ENCODE measurements at regions not wholly inside any gene's neighbourhood (a gene's known extent, or its start where the extent isn't known, plus 50 kb on each side); places are given as distances from the start of the nearest gene placed in this dataset.

GRCh38 chr22:45061332-45061731, 51.5 kb upstream of the PHF21B start:
- no peak for TF ChIP-seq CTCF (IDR thresholded peaks at IDR 0.05; ENCODE audit: low read depth, low read length, missing control alignments)
- H3K4me3 ChIP-seq (replicated peaks; ENCODE audit: low read depth, low read length) = no peak overlapping the region
- no peak for DNase-seq (ENCODE audit: extremely low read depth, low read depth)

DNA sequence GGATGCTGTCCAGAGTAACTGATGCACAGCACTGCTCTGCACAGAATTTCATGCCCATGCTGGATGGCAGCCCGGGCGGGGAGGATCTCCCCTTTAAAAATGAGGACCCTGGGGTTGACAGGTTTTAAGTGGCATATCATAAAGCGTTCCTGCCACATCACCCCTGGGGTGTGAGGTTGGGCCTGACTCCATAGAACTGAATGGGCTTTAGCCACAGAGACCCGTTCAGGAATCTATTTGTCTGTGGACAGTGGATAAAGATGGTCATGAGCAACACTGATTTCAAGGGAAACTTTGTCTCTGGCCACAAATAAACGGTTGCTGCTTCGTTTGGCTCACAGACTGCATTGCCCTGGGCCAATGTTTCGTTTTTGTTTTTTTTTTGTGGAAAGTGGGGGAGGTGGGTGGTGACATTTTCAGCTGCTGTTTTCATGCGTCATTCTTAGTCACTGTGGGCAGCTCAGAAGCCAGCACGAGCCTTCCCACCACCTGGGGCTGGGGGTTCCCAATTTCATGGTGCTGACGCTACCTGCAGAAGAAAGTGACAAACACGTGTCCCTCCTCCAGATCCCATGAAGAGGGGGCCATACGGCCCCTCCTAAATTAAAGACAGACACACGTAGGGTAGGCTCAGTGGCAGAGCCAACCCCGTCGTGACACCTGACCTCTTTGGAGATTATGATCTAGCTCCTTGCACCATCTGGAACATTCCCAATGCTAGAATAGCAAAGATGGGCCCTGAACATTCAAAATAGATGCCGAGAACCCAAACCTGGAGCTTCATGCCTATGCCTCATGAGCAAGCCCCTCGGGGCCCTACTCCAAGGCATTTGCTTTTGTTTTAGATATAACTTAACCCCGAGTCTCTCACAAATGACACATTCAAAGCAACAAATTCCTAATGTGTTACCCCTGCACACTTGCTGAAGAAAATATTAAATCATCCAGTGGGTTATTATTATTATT, 54.8 kb upstream of the PHF21B start:
- no peak for TF ChIP-seq CTCF (IDR thresholded peaks at IDR 0.05; ENCODE audit: low read depth, low read length, missing control alignments)
- H3K4me3 ChIP-seq (replicated peaks; ENCODE audit: low read depth, low read length) = no peak overlapping the region
- DNase-seq (ENCODE audit: extremely low read depth, low read depth) = peak; percentile 52

DNA sequence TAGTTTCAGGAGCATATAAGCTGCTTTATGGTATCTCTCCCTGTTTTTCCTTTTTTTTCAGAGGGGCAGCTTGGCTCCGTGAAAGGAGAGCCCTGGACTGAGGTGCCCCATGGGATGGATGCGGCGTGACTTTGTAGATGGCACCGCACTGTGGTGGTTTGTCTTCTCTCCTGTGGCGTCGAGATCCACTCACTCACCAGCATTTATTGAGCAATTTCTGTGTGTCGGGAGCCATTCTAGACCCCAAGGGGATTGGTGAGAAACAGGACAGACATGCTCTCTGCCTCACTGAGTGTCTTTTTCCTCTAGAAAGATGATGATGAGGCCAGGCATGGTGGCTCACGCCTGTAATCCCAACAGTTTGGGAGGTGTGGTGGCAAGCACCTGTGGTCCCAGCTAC, 55.9 kb upstream of the PHF21B start:
- TF ChIP-seq CTCF (IDR thresholded peaks at IDR 0.05; ENCODE audit: low read depth, low read length, missing control alignments) = no peak
- no peak overlapping the region for H3K4me3 ChIP-seq (replicated peaks; ENCODE audit: low read depth, low read length)
- no peak for DNase-seq (ENCODE audit: extremely low read depth, low read depth)

DNA sequence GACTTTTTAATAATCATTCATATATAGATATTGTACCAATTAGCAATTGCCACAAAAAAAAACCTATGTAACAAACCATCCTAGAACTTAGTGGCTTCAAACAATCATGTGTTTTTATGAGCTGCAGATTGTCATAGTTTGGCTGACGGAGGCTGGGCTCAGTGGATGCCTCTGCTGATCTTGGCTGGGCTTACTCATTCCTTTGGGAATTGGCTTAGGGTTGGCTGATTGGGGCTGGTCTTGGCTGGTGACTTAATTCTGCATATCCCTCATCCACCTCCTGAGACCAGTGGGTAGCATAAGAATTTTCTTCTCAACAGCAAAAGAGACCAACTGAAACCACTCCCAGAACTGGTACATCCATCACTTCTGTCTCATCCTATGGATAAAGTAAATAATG, 57.9 kb upstream of the PHF21B start:
- no peak for TF ChIP-seq CTCF (IDR thresholded peaks at IDR 0.05; ENCODE audit: low read depth, low read length, missing control alignments)
- no peak for DNase-seq (ENCODE audit: extremely low read depth, low read depth)
- no peak overlapping the region for H3K4me3 ChIP-seq (replicated peaks; ENCODE audit: low read depth, low read length)

GRCh38 chr22:45069925-45070324, 60.1 kb upstream of the PHF21B start:
- H3K4me3 ChIP-seq (replicated peaks; ENCODE audit: low read depth, low read length) = no peak overlapping the region
- no peak for DNase-seq (ENCODE audit: extremely low read depth, low read depth)
- TF ChIP-seq CTCF (IDR thresholded peaks at IDR 0.05; ENCODE audit: low read depth, low read length, missing control alignments) = no peak

- TF ChIP-seq CTCF (IDR thresholded peaks at IDR 0.05; ENCODE audit: low read depth, low read length, missing control alignments) = no peak
- no peak for DNase-seq (ENCODE audit: extremely low read depth, low read depth)
- no peak overlapping the region for H3K4me3 ChIP-seq (replicated peaks; ENCODE audit: low read depth, low read length)
These were observed 61.8 kb upstream of the PHF21B start for GRCh38 chr22:45071618-45072017.

Measured in HFF-Myc (cell line).